Right ventricle myocardium inferior (tissue), 1 donor: ENCODE measurements at regions not wholly inside any gene's neighbourhood (a gene's known extent, or its start where the extent isn't known, plus 50 kb on each side); places are given as distances from the start of the nearest gene placed in this dataset.

ENCODE experiments used
- ATAC-seq: fragments of 200-7000 bp; cut with Tn5 transposase; one replicate; pipeline ENCODE4 v1.9.1; 2020; ENCODE audit warnings: mild to moderate bottlenecking, moderate library complexity
- DNase-seq: peaks from one replicate; pipeline ENCODE4 v3.0.0; 2021; ENCODE audit errors: missing footprints
- intact Hi-C: fragments of 100-400 bp; cut with DNase I; formaldehyde crosslinking; loops from one replicate; pipeline ENCODE4 v1.11.0; 2022
- donor health status: DM: no; HTN: yes; CAD: no; lungs with severe emphysema.

GRCh38 chr4:44121210-44121609, 327.4 kb downstream of the KCTD8 start:
- DNase-seq (no peak), ATAC-seq (no peak)
- intact Hi-C loops: no loop called here
